ENCODE measurements at regions not wholly inside any gene's neighbourhood (a gene's known extent, or its start where the extent isn't known, plus 50 kb on each side); places are given as distances from the start of the nearest gene placed in this dataset.
A peak's percentile ranks its signal among the peaks of the same experiment; 100 is the strongest.

- ATAC-seq (no peak), DNase-seq (ENCODE audit: missing footprints) (no peak)
- intact Hi-C loops (cut with DNase I) = no loop called here
Measured at GRCh38 chr3:18238746-18239331, 186.3 kb downstream of the SATB1 start.

GRCh38 chr3:18238332-18238731, 186.8 kb downstream of the SATB1 start:
- intact Hi-C loops (cut with DNase I) = no loop called here
- ATAC-seq = no peak

GRCh38 chr3:18237251-18238005, 187.7 kb downstream of the SATB1 start:
- intact Hi-C loops (cut with DNase I) = no loop called here
- no peak for ATAC-seq
- no peak for DNase-seq (ENCODE audit: missing footprints)

More at GRCh38 chr3:18238332-18238731, 186.8 kb downstream of the SATB1 start:
- DNase-seq (ENCODE audit: missing footprints) = no peak

- intact Hi-C loops (cut with DNase I) = no loop called here
- DNase-seq (ENCODE audit: missing footprints) (no peak), ATAC-seq (no peak)
Measured at GRCh38 chr3:18236726-18237125, 188.4 kb downstream of the SATB1 start.

GRCh38 chr3:18234717-18235335, 190.3 kb downstream of the SATB1 start:
- ATAC-seq (peak; percentile 80), DNase-seq (ENCODE audit: missing footprints) (peak; percentile 63)
- intact Hi-C loops (cut with DNase I) = no loop called here

GRCh38 chr3:18233987-18234716, 191.0 kb downstream of the SATB1 start:
- no peak for DNase-seq (ENCODE audit: missing footprints)
- intact Hi-C loops (cut with DNase I) = no loop called here
- peak; percentile 38 for ATAC-seq

- ATAC-seq = no peak
- intact Hi-C loops (cut with DNase I) = no loop called here
Measured at GRCh38 chr3:18232317-18232716, 192.8 kb downstream of the SATB1 start.

GRCh38 chr3:18228060-18228459, 197.1 kb downstream of the SATB1 start:
- intact Hi-C loops (cut with DNase I) = no loop called here
- no peak for ATAC-seq

More at GRCh38 chr3:18232317-18232716, 192.8 kb downstream of the SATB1 start:
- no peak for DNase-seq (ENCODE audit: missing footprints)

GRCh38 chr3:18225709-18226108, 199.4 kb downstream of the SATB1 start:
- intact Hi-C loops (cut with DNase I) = no loop called here
- ATAC-seq (no peak), DNase-seq (ENCODE audit: missing footprints) (no peak)

More at GRCh38 chr3:18228060-18228459, 197.1 kb downstream of the SATB1 start:
- no peak for DNase-seq (ENCODE audit: missing footprints)

- no peak for DNase-seq (ENCODE audit: missing footprints)
- intact Hi-C loops (cut with DNase I) = no loop called here
- ATAC-seq = no peak
Measured at GRCh38 chr3:18224426-18224825, 200.7 kb downstream of the SATB1 start.

GRCh38 chr3:18223974-18224373, 201.2 kb downstream of the SATB1 start:
- DNase-seq (ENCODE audit: missing footprints) = no peak
- no peak for ATAC-seq
- intact Hi-C loops (cut with DNase I) = no loop called here

- no peak for DNase-seq (ENCODE audit: missing footprints)
- no peak for ATAC-seq
- intact Hi-C loops (cut with DNase I) = no loop called here
Measured at GRCh38 chr3:18223571-18223970, 201.6 kb downstream of the SATB1 start.

- intact Hi-C loops (cut with DNase I) = no loop called here
- DNase-seq (ENCODE audit: missing footprints) (no peak), ATAC-seq (no peak)
Measured at GRCh38 chr3:18222686-18223085, 202.5 kb downstream of the SATB1 start.

GRCh38 chr3:18217507-18218174, 207.5 kb downstream of the SATB1 start:
- ATAC-seq (no peak), DNase-seq (ENCODE audit: missing footprints) (no peak)
- intact Hi-C loops (cut with DNase I) = no loop called here

- ATAC-seq (no peak), DNase-seq (ENCODE audit: missing footprints) (no peak)
- intact Hi-C loops (cut with DNase I) = no loop called here
Measured at GRCh38 chr3:18216996-18217395, 208.1 kb downstream of the SATB1 start.

- intact Hi-C loops (cut with DNase I) = no loop called here
- DNase-seq (ENCODE audit: missing footprints) = no peak
- no peak for ATAC-seq
Measured at GRCh38 chr3:18215639-18216038, 209.5 kb downstream of the SATB1 start.

GRCh38 chr3:18211116-18211515, 214.0 kb downstream of the SATB1 start:
- no peak for DNase-seq (ENCODE audit: missing footprints)
- intact Hi-C loops (cut with DNase I) = no loop called here
- ATAC-seq = no peak

GRCh38 chr3:18208856-18209255, 216.3 kb downstream of the SATB1 start:
- intact Hi-C loops (cut with DNase I) = no loop called here
- DNase-seq (ENCODE audit: missing footprints) = no peak
- no peak for ATAC-seq

- ATAC-seq (no peak), DNase-seq (ENCODE audit: missing footprints) (no peak)
- intact Hi-C loops (cut with DNase I) = no loop called here
Measured at GRCh38 chr3:18208091-18208490, 217.0 kb downstream of the SATB1 start.
